Natural killer cell (primary cell): ENCODE measurements at regions not wholly inside any gene's neighbourhood (a gene's known extent, or its start where the extent isn't known, plus 50 kb on each side); places are given as distances from the start of the nearest gene placed in this dataset.

Experiments used
- ATAC-seq, 3 donors: fragments of 150-1000 bp in 2 of 3; fragments of 200-7000 bp in 1 of 3; cut with Tn5 transposase; 1 replicate in 1 of 3; 2 replicates in 2 of 3; pipeline ENCODE4 v1.10.0; 2021; ENCODE audit warnings: mild to moderate bottlenecking in 2 of 3, moderate library complexity in 2 of 3
- DNase-seq, 2 donors: peaks; one replicate each; pipeline versions ENCODE4 v3.0.0 to v3.0.0-alpha.2; 2013 to 2021; ENCODE audit warnings: mixed read lengths in 1 of 2
- H3K27ac ChIP-seq: one replicate; pipeline ENCODE4 v1.5.1; 2013; ENCODE audit warnings: mild to moderate bottlenecking, low read length
- H3K27me3 ChIP-seq: one replicate; pipeline ENCODE4 v1.6.1; 2013; ENCODE audit warnings: low read length; ENCODE audit not compliant: control insufficient read depth, insufficient read depth
- H3K36me3 ChIP-seq: one replicate; pipeline ENCODE4 v1.6.1; 2013; ENCODE audit warnings: low read length; ENCODE audit not compliant: control insufficient read depth, insufficient read depth
- H3K4me1 ChIP-seq: one replicate; pipeline ENCODE4 v1.6.1; 2013; ENCODE audit warnings: low read length; ENCODE audit not compliant: control insufficient read depth, insufficient read depth
- H3K4me3 ChIP-seq: one replicate; pipeline ENCODE4 v1.5.1; 2013; ENCODE audit warnings: low read length
- H3K9me3 ChIP-seq: one replicate; pipeline ENCODE4 v1.6.1; 2013; ENCODE audit warnings: low read length; ENCODE audit not compliant: control insufficient read depth, insufficient read depth
- H3K27ac Mint-ChIP-seq, 2 donors: one replicate each; pipeline ENCODE4 v1.8.0; 2022; ENCODE audit warnings: mild to moderate bottlenecking in 2 of 2, mixed read lengths in 2 of 2, moderate library complexity in 1 of 2
- H3K27me3 Mint-ChIP-seq, 2 donors: one replicate each; pipeline ENCODE4 v1.8.0; 2022; ENCODE audit warnings: low read depth in 2 of 2, mixed read lengths in 2 of 2
- H3K36me3 Mint-ChIP-seq: one replicate; pipeline ENCODE4 v1.8.0; 2022; ENCODE audit warnings: mixed read lengths
- H3K4me1 Mint-ChIP-seq, 2 donors: one replicate each; pipeline ENCODE4 v1.8.0; 2022; ENCODE audit warnings: mixed read lengths in 2 of 2
- H3K4me3 Mint-ChIP-seq: one replicate; pipeline ENCODE4 v1.8.0; 2022; ENCODE audit warnings: mild to moderate bottlenecking, moderate library complexity, mixed read lengths
- H3K9me3 Mint-ChIP-seq, 2 donors: one replicate each; pipeline ENCODE4 v1.8.0; 2022; ENCODE audit warnings: mixed read lengths in 2 of 2
- CTCF ChIP-seq: fragments of 200-600 bp; IDR thresholded peaks from one replicate; pipeline ENCODE4 v1.8.0; 2022; ENCODE audit warnings: antibody characterized with exemption
- WGBS: methylation state at CpG from one replicate; pipeline ENCODE4 v1.1.7; 2013; ENCODE audit warnings: missing lambda C conversion rate; ENCODE audit not compliant: insufficient coverage; 5-methylcytosine and 5-hydroxymethylcytosine counted together
- intact Hi-C: fragments of 100-400 bp; cut with micrococcal nuclease; formaldehyde crosslinking; loops from one replicate; pipeline ENCODE4 v1.14.2; 2022

DNA sequence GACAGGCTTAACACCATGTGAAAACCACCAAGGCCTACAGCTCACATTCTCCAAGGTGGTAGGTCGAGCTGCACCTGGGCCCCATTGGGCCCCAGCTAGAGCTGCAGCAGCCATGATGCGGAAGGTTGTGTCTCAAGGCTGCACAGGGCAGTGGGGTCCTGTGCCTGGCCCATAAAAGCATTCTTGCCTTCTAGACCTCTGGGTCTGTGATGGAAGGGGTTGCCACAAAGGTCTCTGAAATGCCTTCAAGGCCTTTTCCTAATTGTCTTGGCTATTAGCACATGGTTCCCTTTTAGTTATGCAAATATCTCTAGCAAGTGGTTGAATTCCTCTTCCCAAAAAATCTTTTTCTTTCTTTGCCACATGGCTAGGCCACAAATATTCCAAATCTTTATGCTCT is 52.5 kb upstream of the C11orf58 start:
- 84% methylated on average over 2 of the region's 2 CpGs for WGBS
- Histone ChIP-seq H3K27me3 (no peaks in the 10 kb centered on the region), H3K27ac (no peak overlapping the region), H3K4me1 (no peaks in the 10 kb centered on the region), H3K4me3 (no peak overlapping the region), H3K9me3 (no peaks in the 10 kb centered on the region), H3K36me3 (no peaks in the 10 kb centered on the region)
- H3K27ac Mint-ChIP-seq, result no peak overlapping the region
- no peaks in the 10 kb centered on the region for H3K4me1 Mint-ChIP-seq
- peaks cover 5% of the 10 kb centered on the region for H3K36me3 Mint-ChIP-seq
- H3K27me3 Mint-ChIP-seq, result peaks cover 3 to 9% of the 10 kb centered on the region in 2 donors
- DNase-seq (no peak), ATAC-seq (no peak)
- H3K4me3 Mint-ChIP-seq, result no peak overlapping the region
- intact Hi-C loops, result no loop called here
- TF ChIP-seq CTCF, result no peak
- peaks cover 0 to 4% of the 10 kb centered on the region in 2 donors for H3K9me3 Mint-ChIP-seq

DNA sequence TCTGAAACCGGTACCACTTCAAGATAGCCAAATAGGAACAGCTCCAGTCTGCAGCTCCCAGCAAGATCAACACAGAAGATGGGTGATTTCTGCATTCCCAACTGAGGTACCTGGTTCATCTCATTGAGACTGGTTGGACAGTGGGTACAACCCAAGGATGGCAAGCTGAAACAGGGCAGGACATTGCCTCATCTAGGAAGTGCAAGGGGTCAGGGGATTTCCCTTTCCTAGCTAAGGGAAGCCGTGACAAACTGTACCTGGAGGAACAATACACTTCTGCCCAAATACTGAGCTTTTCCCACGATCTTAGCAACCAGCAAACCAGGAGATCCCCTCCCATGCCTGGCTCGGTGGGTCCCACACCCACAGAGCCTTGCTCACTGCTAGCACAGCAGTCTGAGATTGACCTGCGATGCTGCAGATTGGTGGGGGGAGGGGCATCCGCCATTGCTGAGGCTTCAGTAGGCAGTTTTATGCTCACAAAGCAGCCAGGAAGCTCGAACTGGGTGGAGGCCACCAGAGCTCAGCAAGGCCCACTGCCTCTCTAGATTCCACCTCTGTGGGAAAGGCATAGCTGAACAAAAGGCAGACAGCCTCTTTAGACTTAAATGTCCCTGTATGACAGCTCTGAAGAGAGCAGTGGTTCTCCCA is 59.9 kb upstream of the C11orf58 start:
- peaks cover 5% of the 10 kb centered on the region for H3K36me3 Mint-ChIP-seq
- H3K4me1 ChIP-seq, result no peaks in the 10 kb centered on the region
- WGBS, result 58% methylated on average over 7 of the region's 7 CpGs
- ATAC-seq (no peak), DNase-seq (no peak)
- H3K27me3 ChIP-seq, result no peaks in the 10 kb centered on the region
- no peak overlapping the region for H3K27ac Mint-ChIP-seq
- no peak overlapping the region for H3K4me3 Mint-ChIP-seq
- no peak overlapping the region for H3K4me3 ChIP-seq
- no peaks in the 10 kb centered on the region for H3K4me1 Mint-ChIP-seq
- TF ChIP-seq CTCF, result no peak
- no peak overlapping the region for H3K27ac ChIP-seq
- H3K9me3 ChIP-seq, result no peaks in the 10 kb centered on the region
- intact Hi-C loops, result no loop called here
- peaks cover 0 to 11% of the 10 kb centered on the region in 2 donors for H3K9me3 Mint-ChIP-seq
- peaks cover 9 to 10% of the 10 kb centered on the region in 2 donors for H3K27me3 Mint-ChIP-seq
- no peaks in the 10 kb centered on the region for H3K36me3 ChIP-seq

DNA sequence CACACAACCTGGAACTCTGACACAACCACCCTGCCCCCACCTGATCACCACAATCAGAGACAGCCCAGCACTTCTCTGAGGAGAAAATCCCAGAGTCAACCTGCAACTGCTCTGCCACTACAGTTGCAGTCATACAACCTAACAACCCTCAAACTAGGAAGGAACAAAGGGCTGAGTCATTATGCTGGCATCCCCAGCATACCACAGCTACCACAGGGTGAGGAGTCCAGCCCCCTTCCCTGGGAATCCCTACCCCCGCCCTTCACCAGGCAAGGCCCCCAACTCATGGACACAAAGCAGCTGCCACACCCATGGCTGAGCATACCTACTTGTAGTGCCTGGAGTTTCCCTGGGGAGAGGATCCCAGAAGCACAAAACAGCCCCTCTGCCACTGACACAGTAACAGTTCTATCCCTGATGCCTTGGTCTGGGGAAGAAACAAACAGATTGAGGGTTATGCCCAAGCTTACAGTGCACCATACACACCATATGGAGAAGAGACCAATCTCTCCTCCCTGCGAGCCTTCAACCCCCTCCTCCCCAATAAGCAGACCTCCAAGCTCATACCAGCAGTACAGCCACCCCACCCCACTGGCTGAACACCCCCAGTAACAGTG is 68.5 kb upstream of the C11orf58 start:
- DNase-seq, result no peak

More for the DNA sequence above, 68.5 kb upstream of the C11orf58 start:
- Histone ChIP-seq H3K4me1 (no peaks in the 10 kb centered on the region), H3K36me3 (no peaks in the 10 kb centered on the region), H3K9me3 (no peaks in the 10 kb centered on the region), H3K4me3 (no peak overlapping the region), H3K27ac (no peak overlapping the region), H3K27me3 (no peaks in the 10 kb centered on the region)
- no peak for TF ChIP-seq CTCF
- Mint-ChIP-seq H3K4me1 (no peaks in the 10 kb centered on the region), H3K36me3 (no peaks in the 10 kb centered on the region), H3K27ac (no peak overlapping the region), H3K9me3 (peaks cover 5 to 11% of the 10 kb centered on the region in 2 donors), H3K27me3 (peaks cover 0 to 5% of the 10 kb centered on the region in 2 donors), H3K4me3 (no peak overlapping the region)
- WGBS, result 88% methylated on average over 2 of the region's 2 CpGs
- intact Hi-C loops, result no loop called here
- no peak for ATAC-seq
